ENCODE measurements at regions not wholly inside any gene's neighbourhood (a gene's known extent, or its start where the extent isn't known, plus 50 kb on each side); places are given as distances from the start of the nearest gene placed in this dataset.
"Not testable (repeated sequence)": the region's sequence is repeated elsewhere in the genome, so short reads cannot be mapped to it uniquely, and the experiment has no call there.

DNA sequence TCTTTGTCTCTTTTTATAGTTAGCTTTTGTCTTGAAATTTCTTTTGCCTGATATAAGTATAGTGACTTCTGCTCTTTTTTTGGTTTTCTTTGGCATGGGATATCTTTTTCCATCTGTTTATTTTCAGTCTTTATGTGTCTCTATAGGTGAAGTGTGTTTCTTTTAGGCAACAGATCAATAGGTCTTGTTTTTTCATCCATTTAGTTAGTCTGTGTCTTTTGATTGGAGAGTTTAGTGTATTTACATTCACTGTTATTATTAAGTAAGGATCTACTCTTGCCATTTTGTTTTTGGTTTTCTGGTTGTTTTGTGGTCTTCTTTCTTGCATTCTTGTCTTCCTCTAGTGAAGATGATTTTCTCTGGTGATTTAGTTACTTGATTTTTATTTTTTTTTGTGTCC lies 190.2 kb downstream of the CCDC74A start:
- TF ChIP-seq, protein P1, sequence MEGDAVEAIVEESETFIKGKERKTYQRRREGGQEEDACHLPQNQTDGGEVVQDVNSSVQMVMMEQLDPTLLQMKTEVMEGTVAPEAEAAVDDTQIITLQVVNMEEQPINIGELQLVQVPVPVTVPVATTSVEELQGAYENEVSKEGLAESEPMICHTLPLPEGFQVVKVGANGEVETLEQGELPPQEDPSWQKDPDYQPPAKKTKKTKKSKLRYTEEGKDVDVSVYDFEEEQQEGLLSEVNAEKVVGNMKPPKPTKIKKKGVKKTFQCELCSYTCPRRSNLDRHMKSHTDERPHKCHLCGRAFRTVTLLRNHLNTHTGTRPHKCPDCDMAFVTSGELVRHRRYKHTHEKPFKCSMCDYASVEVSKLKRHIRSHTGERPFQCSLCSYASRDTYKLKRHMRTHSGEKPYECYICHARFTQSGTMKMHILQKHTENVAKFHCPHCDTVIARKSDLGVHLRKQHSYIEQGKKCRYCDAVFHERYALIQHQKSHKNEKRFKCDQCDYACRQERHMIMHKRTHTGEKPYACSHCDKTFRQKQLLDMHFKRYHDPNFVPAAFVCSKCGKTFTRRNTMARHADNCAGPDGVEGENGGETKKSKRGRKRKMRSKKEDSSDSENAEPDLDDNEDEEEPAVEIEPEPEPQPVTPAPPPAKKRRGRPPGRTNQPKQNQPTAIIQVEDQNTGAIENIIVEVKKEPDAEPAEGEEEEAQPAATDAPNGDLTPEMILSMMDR (conservative IDR thresholded peaks at IDR 0.05) = not testable (repeated sequence)
- TF ChIP-seq EZH2 (IDR thresholded peaks at IDR 0.05; ENCODE audit: low read depth) = not testable (repeated sequence)
